Right lobe of liver (tissue), 4 donors: ENCODE measurements at regions not wholly inside any gene's neighbourhood (a gene's known extent, or its start where the extent isn't known, plus 50 kb on each side); places are given as distances from the start of the nearest gene placed in this dataset.

Experiments used
- POLR2A ChIP-seq: fragments of 450-650 bp; IDR thresholded peaks from one replicate; pipeline ENCODE4 v1.6.1; 2017; ENCODE audit warnings: antibody characterized with exemption, mild to moderate bottlenecking
- TF ChIP-seq, protein P1 (sequence below), 4 donors: fragments of 200-600 bp in 3 of 4; fragments of 450-650 bp in 1 of 4; IDR thresholded peaks; one replicate each; pipeline versions ENCODE4 v1.5.1 to v1.8.0; 2016 to 2022; ENCODE audit warnings: antibody characterized with exemption in 4 of 4, mild to moderate bottlenecking in 2 of 4
- donor health status: DM: no; HTN: no; CAD: no.
- donor health status: DM: no; HTN: no; CAD: no.
- donor health status: DM: no; HTN: yes; CAD: no.

- TF ChIP-seq, protein P1, sequence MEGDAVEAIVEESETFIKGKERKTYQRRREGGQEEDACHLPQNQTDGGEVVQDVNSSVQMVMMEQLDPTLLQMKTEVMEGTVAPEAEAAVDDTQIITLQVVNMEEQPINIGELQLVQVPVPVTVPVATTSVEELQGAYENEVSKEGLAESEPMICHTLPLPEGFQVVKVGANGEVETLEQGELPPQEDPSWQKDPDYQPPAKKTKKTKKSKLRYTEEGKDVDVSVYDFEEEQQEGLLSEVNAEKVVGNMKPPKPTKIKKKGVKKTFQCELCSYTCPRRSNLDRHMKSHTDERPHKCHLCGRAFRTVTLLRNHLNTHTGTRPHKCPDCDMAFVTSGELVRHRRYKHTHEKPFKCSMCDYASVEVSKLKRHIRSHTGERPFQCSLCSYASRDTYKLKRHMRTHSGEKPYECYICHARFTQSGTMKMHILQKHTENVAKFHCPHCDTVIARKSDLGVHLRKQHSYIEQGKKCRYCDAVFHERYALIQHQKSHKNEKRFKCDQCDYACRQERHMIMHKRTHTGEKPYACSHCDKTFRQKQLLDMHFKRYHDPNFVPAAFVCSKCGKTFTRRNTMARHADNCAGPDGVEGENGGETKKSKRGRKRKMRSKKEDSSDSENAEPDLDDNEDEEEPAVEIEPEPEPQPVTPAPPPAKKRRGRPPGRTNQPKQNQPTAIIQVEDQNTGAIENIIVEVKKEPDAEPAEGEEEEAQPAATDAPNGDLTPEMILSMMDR (IDR thresholded peaks at IDR 0.05), result no peak
- TF ChIP-seq POLR2A, result no peak
These were observed 52.8 kb upstream of the THUMPD3 start for GRCh38 chr3:9310043-9310442.
